Vagina (tissue), 2 donors: ENCODE measurements at regions not wholly inside any gene's neighbourhood (a gene's known extent, or its start where the extent isn't known, plus 50 kb on each side); places are given as distances from the start of the nearest gene placed in this dataset.

Experiments used
- DNase-seq, 2 donors: peaks; one replicate each; pipeline ENCODE4 v3.0.0-alpha.2; 2017; ENCODE audit errors: extremely low spot score in 2 of 2
- H3K27ac ChIP-seq: fragments of 200-600 bp; sonication (generic); one replicate; pipeline ENCODE4 v1.5.1; 2019
- H3K27me3 ChIP-seq: fragments of 200-600 bp; sonication (generic); one replicate; pipeline ENCODE4 v1.5.1; 2019
- H3K36me3 ChIP-seq, 2 donors: fragments of 200-600 bp; sonication (generic); one replicate each; pipeline ENCODE4 v1.5.1; 2017 to 2019
- H3K4me1 ChIP-seq: fragments of 200-600 bp; sonication (generic); one replicate; pipeline ENCODE4 v1.5.1; 2019
- H3K4me3 ChIP-seq, 2 donors: fragments of 200-600 bp; sonication (generic); 1 replicate in 1 of 2; 2 replicates in 1 of 2; pipeline ENCODE4 v1.5.1; 2016 to 2019
- H3K9me3 ChIP-seq: fragments of 200-600 bp; sonication (generic); one replicate; pipeline ENCODE4 v1.5.1; 2019
- POLR2A ChIP-seq, 2 donors: fragments of 450-650 bp; IDR thresholded peaks; one replicate each; pipeline ENCODE4 v1.6.1; 2017; ENCODE audit warnings: antibody characterized with exemption in 2 of 2, mild to moderate bottlenecking in 2 of 2, moderate library complexity in 2 of 2
- POLR2AphosphoS5 ChIP-seq, 2 donors: sonication (generic); formaldehyde crosslinking; IDR thresholded peaks; one replicate each; pipeline ENCODE4 v1.9.0; 2017; ENCODE audit warnings: antibody characterized with exemption in 2 of 2, mild to moderate bottlenecking in 2 of 2, low read depth in 1 of 2; ENCODE audit not compliant: insufficient read depth in 1 of 2
- intact Hi-C: fragments of 100-400 bp; cut with DNase I; formaldehyde crosslinking; loops from one replicate; pipeline ENCODE4 v1.15.1; 2023
- TF ChIP-seq, protein P1 (sequence below), 3 experiments: fragments of 450-650 bp in 2 of 3; fragments of 200-600 bp in 1 of 3; sonication (generic) in 1 of 3; IDR thresholded peaks; one replicate each; pipeline ENCODE4 v1.5.1; 2017 to 2019; ENCODE audit warnings: antibody characterized with exemption in 3 of 3, mild to moderate bottlenecking in 2 of 3, moderate library complexity in 2 of 3

GRCh38 chr5:130712324-130712723 is 452.7 kb downstream of the HINT1 start:
- Histone ChIP-seq H3K4me3 (no peak overlapping the region), H3K27ac (no peak overlapping the region), H3K27me3 (no peaks in the 10 kb centered on the region), H3K36me3 (no peaks in the 10 kb centered on the region), H3K4me1 (no peaks in the 10 kb centered on the region), H3K9me3 (no peaks in the 10 kb centered on the region)
- no peak for DNase-seq
- TF ChIP-seq, protein P1, sequence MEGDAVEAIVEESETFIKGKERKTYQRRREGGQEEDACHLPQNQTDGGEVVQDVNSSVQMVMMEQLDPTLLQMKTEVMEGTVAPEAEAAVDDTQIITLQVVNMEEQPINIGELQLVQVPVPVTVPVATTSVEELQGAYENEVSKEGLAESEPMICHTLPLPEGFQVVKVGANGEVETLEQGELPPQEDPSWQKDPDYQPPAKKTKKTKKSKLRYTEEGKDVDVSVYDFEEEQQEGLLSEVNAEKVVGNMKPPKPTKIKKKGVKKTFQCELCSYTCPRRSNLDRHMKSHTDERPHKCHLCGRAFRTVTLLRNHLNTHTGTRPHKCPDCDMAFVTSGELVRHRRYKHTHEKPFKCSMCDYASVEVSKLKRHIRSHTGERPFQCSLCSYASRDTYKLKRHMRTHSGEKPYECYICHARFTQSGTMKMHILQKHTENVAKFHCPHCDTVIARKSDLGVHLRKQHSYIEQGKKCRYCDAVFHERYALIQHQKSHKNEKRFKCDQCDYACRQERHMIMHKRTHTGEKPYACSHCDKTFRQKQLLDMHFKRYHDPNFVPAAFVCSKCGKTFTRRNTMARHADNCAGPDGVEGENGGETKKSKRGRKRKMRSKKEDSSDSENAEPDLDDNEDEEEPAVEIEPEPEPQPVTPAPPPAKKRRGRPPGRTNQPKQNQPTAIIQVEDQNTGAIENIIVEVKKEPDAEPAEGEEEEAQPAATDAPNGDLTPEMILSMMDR (IDR thresholded peaks at IDR 0.05) = no peak
- no peak for TF ChIP-seq POLR2AphosphoS5 (IDR thresholded peaks at IDR 0.05; ENCODE audit: insufficient read depth in 1 of 2, low read depth in 1 of 2)
- no peak for TF ChIP-seq POLR2A (IDR thresholded peaks at IDR 0.05)
- intact Hi-C loops = no loop called here

GRCh38 chr5:130710596-130710995 is 454.5 kb downstream of the HINT1 start:
- no peak overlapping the region for H3K4me3 ChIP-seq
- TF ChIP-seq POLR2A (IDR thresholded peaks at IDR 0.05) = no peak
- no peak for TF ChIP-seq POLR2AphosphoS5 (IDR thresholded peaks at IDR 0.05; ENCODE audit: insufficient read depth in 1 of 2, low read depth in 1 of 2)
- TF ChIP-seq, protein P1 (IDR thresholded peaks at IDR 0.05) = no peak
- H3K27me3 ChIP-seq = no peaks in the 10 kb centered on the region
- intact Hi-C loops = no loop called here
- no peaks in the 10 kb centered on the region for H3K4me1 ChIP-seq
- H3K36me3 ChIP-seq = no peaks in the 10 kb centered on the region
- no peaks in the 10 kb centered on the region for H3K9me3 ChIP-seq
- H3K27ac ChIP-seq = no peak overlapping the region
- DNase-seq = no peak

DNA sequence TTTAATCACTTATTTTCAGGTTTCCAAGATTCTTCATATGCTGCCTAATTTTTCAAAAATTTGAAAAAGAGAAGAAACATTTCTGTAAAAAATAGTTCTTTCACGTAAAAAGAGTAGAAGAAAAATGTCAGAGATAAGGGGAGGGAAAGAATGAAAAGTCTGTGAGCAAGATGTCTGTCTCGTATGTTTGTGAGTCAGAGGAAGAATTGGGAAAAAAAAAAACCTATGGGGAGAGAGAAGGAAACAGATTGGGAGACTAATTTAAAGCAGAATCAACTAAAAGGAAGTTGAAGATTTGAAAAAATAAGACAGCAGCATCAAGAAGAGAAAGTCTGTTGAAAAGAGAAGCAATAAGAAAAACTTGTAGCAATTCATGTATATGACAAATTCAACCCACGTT is 456.3 kb downstream of the HINT1 start:
- Histone ChIP-seq H3K4me3 (no peak overlapping the region), H3K27ac (no peak overlapping the region), H3K36me3 (no peaks in the 10 kb centered on the region), H3K27me3 (no peaks in the 10 kb centered on the region), H3K4me1 (no peaks in the 10 kb centered on the region), H3K9me3 (no peaks in the 10 kb centered on the region)
- TF ChIP-seq POLR2A (IDR thresholded peaks at IDR 0.05) (no peak), POLR2AphosphoS5 (IDR thresholded peaks at IDR 0.05; ENCODE audit: insufficient read depth in 1 of 2, low read depth in 1 of 2) (no peak)
- TF ChIP-seq, protein P1 (IDR thresholded peaks at IDR 0.05) = no peak
- intact Hi-C loops = no loop called here
- no peak for DNase-seq

GRCh38 chr5:130706696-130707095 is 458.4 kb downstream of the HINT1 start:
- H3K36me3 ChIP-seq = no peaks in the 10 kb centered on the region
- no peaks in the 10 kb centered on the region for H3K9me3 ChIP-seq
- H3K4me3 ChIP-seq = no peak overlapping the region
- no peaks in the 10 kb centered on the region for H3K4me1 ChIP-seq
- TF ChIP-seq, protein P1 (IDR thresholded peaks at IDR 0.05) = no peak
- TF ChIP-seq POLR2A (IDR thresholded peaks at IDR 0.05) (no peak), POLR2AphosphoS5 (IDR thresholded peaks at IDR 0.05; ENCODE audit: insufficient read depth in 1 of 2, low read depth in 1 of 2) (no peak)
- no peaks in the 10 kb centered on the region for H3K27me3 ChIP-seq
- no peak for DNase-seq
- no peak overlapping the region for H3K27ac ChIP-seq
- intact Hi-C loops = no loop called here

DNA sequence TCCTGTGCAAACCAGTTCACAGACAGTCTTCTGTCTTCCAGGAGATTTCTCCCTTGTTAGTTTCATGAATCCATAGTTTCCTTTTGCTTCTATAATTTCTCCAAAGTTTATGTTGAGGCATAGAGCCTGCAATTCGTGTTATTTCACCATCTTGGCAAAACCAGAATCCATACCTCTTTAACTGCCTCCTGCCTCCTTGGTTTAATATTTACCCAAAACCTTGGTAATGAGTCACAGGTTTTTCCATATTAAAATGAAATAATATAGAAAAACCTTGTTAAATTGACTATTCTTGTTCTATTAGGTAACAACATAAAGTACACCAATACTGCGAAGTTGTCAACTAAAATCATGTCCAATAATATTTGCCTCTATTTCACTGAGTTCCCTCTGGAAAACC is 459.7 kb downstream of the HINT1 start:
- Histone ChIP-seq H3K4me3 (no peak overlapping the region), H3K36me3 (no peaks in the 10 kb centered on the region), H3K9me3 (no peaks in the 10 kb centered on the region), H3K4me1 (no peaks in the 10 kb centered on the region), H3K27me3 (no peaks in the 10 kb centered on the region), H3K27ac (no peak overlapping the region)
- DNase-seq = no peak
- TF ChIP-seq, protein P1 (IDR thresholded peaks at IDR 0.05) = no peak
- intact Hi-C loops = no loop called here
